ENCODE measurements at regions not wholly inside any gene's neighbourhood (a gene's known extent, or its start where the extent isn't known, plus 50 kb on each side); places are given as distances from the start of the nearest gene placed in this dataset.

DNA sequence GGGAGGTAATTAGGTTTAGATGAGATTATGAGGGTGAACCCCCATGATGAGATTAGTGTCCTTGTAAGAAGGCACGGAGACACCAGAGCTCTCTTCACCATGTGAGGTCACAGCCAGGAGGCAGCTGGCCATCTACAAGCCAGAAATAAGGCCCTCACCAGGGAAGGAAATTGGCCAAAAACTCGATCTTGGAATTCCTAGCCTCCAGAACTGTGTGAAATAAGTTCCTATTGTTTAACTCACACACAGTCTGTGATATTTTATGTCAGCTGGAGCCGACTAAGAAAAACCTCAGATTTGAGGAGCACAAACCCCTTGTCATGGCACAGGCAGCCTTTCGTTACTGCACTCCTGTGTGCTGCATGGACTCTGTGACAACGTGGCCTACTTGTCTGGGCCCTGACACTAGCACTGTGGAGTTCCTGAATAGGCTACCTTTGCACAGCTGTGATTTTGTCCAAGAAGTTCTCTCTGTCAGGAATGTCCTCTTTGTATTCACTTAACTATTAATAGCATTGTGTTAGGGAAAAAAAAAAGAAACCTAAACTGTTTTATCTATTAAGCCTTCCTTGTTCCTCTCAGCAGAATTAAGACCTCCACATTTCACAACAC lies 319.8 kb downstream of the TDRD15 start:
- no peak for DNase-seq

DNA sequence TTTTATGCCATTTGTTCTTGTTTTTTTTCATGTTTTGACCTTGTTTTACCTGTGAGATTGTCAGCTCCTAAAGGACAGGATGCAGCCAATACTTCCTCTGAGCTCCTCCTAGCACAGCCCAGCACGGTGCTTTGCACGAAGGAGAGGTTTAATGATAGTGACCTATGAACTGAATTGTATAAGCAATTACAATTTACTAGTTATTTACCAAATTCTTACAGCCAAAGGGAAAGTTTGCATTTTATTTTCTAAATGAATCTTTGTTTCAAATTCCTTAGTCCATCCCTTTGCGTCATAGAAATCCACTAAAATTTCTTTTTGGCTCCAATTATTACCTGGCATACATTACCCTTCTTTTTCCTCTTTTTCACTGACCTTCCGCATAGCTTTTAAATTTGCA lies 326.1 kb downstream of the TDRD15 start:
- no peak for DNase-seq

DNA sequence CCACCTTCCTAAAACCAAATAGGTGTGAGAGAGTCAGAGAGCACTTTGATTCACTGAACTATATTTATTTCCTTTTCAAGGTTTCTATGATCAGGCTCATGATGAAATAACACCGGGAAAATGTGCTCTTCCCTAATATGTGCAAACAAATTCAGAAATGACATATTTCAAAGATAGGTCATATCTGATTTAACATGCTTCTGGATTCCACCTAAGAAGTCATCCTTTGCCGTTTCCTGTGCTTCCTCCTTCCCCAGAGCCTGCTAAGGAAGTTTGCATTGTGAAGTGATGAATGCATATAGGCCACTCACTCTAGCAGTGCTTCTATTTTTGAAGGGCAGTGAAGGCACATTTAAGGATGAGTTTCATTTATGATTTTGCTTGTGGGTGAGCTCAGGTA lies 327.6 kb downstream of the TDRD15 start:
- DNase-seq: no peak

DNA sequence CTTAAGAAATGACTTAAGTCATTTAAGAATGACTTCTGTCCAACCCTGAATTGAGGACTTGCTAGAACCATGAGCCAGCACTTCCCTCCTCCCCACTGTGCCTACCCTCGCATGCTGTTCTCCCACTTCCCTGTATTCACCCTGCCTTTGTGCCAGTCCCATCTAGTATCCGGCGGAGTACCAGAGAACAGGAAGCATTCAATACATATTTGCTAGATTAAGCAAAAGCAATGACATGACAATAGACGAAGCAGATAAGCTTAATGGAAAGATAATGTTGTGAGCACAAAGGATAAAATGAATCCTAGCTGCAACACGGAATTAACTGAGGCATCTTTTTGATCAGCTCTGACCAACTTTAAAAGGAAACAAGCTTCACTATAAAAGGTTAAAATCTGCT lies 328.5 kb downstream of the TDRD15 start:
- no peak for DNase-seq

DNA sequence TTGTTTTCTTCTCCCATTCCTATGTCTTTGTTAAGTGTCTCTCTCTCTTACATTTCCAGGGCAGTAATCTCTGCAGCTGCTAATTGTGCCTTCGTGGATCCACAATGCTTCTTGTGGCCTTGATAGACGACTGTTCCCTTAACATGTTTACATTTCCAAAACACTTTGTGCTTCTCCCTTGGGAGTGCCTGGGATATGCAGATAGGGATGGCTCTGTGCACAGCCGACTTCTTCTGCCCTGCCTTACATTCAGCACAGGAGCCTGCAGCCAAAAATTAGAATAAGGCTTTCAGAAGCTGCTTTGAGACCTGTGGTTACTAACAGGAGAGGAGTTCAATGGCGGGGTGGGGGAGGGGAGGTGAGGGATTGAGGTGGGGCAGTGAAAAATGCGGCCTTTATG lies 328.9 kb downstream of the TDRD15 start:
- no peak for DNase-seq

DNA sequence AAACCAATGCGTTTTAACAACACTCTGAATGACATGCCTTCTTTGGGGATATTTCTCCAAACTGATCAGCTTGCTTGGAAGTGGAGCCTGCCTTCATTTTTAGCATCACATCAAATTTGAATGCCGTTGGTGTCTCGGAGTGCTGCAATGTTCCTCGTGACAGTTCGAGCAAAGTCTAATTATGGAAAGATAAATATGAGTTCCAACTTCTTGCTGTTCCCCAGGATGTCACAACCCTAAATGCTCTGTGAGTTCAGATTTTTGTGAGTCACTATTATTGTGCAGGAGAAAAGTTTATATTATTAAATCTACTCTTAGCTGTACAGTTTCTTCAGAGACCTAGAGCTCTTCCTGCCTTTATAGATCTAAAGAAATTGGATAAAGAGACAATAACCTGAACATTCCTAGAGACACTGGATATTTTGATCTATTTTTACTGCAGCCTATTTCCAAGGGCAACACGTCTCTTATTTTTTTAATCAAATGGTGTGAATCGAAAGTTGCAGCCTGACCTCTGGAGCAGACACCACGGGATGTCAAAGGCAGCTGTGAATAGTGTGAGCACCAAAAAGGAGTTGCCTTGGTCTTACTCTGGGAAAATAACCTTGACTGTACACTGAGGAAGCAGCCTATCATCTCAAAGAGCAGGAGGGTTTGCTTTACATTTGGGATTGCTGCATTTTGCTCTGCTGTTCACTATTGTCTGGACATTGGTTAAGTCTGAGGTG lies 330.1 kb downstream of the TDRD15 start:
- no peak for DNase-seq

DNA sequence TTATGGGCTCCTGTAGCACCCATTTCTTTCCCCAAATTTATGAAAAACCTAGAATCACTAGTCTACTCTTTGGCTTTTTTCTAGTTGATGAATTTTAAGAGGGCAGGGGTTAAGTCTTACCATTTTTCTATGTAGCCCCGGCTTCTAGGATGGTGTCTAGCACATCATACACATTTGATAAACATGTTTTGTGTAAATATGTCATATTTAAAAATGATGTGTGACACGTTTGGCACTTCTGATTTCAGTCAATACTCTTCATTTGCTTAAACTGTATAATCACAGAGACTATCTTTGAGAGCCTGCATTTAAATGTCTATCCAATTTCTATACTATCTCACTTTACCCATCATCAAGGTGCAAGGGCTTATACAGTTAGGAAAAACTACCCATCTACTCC lies 331.1 kb downstream of the TDRD15 start:
- no peak for DNase-seq

DNA sequence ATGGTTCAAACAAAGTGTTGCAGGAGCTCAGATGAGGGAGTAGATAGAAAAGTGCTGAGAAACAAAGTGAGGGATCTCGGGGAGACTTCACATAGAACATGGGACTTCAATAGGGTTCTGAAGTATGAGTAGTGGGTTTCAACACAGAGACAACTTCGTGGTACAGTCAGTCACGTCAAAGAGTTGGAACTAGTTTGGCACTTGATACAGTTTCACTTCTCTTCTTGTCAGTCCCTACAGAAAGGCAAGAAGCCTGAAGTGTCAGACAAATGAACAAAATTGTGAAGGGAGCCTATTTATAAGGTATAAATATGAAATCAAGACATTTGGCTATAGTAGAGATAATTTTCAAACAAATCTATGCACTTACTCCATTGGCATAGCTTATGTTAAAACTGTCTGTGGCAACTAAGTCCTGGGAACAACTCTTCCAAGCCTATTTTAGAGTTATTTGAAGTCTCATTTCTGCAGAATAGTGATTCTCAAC lies 338.0 kb downstream of the TDRD15 start:
- no peak for DNase-seq

DNA sequence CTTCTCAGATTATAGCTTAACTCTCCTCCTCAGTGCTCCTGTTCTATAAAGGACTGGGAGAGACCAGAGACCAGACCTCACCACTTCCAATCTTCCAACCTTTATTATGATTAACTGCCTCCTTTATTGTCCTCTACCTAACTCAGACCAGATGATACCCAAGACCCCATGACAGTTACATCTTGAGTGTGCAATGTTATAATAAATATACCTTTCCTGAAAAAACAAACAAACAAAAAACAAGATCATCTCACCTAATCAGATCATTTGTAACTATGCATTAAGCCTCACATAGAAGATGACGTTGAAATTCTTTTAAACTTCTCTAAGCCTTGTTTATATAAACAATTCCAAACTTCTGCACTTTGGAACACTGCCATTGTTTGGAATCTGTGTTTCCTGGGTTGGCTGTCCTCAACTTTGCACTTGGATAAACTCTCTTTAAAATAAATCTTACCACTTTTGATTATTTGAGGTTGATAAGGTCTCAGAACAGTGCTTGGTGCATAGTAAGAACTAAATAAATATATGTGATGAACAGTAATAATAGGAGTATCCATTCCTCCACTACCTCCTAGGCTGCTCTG lies 342.7 kb downstream of the TDRD15 start:
- no peak for DNase-seq

DNA sequence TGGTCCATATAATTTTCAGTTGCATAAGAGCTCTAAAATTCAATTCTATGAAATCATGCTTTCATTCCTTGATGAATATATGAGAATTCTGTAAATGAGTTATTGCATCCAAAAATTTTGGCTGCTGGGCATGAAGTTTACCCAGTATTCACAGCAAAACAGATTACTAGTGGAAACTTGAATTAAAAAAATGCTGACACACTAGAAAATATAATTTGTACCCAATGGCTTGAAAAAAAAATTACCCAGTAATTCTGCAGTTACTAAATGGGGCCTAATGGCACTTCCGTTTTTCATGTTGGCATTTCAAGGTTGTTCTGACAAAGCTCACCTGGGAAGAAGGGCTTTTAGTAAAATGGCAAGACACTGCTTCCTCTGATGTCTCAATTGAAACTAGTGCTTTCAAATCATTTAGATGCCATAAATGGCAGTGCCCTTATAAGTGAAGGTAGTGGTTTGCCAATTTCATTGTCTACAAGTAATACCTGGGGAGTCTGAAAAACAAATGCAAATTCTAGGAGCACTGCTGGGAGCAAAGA lies 343.6 kb downstream of the TDRD15 start:
- DNase-seq: no peak

DNA sequence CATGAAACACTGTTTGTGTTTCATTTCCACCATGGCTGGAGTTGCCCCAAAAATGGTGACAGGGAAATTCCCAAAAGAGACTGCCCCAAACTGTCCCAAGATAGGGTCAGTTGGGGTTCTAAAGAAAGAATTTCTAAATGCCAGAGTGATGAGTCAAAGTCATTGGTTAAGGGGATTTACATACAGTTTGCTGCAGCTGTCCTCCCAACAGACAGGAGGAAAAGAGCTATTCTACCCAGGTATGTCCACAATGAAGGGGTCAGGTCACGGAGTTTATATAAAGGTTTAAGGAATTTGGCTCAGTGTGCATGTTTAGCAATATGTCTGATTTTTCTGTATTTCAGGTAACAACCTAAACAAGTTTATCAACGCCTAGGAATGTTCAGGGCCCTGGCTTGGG lies 344.1 kb downstream of the TDRD15 start:
- no peak for DNase-seq

DNA sequence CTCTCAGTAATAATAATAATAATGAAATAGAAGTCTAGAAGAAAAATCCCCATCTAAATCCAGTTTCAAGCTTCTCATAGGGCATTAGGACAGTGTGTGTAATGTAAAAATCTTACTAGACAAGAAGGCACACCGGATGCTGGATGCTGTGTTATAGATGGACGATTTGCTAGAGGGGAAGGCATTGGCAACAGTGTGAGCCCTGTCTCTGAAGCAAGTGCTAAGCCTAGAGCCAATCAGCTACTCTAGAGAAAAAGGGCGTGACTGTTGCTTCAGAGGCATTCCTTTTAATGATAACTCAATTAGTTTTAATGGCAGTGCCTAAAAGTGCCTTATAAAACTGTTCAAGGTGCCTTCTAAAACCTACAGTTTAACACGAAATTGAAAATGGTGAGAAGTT lies 344.9 kb downstream of the TDRD15 start:
- no peak for DNase-seq

DNA sequence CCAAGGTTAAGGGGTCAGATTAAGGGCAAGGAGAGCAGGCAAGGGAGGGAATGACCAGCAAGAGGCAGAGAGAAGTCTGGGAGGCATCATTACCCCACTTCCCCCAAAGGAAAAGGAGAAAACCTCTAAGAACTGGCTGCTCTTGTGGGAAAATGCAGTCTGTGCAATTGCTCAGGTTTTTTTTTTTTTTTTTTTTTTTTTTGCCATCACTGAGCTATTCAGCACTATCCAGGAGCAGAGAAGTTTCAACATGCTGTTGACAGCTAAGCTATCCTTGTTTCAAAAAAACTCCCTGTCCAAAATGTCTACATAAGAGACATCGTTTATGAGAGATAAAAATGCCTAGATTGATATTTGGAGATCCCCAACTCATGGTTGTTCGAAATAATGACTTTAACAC lies 345.4 kb downstream of the TDRD15 start:
- DNase-seq: no peak

DNA sequence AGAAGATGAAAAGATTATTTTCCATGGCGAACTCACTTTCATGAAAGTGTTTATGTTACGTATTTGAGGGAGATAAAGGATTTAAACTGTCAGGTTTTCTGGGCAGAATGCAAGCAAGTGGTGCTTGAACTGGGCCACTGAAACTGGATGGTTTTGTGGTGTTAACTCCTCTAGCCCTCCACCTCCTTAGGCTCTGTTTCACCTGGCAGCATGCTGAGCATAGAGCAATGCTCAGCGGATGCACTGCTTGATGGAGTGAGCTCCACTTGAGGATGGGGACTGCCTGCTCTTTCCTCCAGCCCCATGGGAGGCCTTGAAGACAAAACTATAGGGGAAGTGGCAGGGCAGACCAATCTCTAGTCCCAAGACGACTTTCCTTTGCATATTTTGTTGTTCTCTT lies 345.8 kb downstream of the TDRD15 start:
- no peak for DNase-seq

DNA sequence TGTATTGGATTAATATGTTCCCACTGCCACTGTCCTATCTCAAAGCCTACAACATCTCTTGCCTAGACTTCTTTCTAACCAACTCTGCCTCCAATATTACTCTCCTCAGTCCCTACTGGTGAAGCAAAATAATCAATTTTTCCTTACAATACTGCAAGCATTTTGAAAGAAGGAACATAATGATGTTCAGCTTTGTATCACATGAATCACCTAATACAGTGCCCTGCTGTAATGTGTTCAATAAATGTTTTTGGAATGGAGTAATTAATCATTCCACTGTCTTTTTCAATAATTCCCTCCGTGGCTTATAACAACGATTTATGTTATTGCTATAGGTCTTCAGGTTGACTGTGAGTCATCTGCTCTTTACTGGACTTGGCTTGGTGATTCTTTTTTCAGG lies 356.4 kb downstream of the TDRD15 start:
- no peak for DNase-seq

DNA sequence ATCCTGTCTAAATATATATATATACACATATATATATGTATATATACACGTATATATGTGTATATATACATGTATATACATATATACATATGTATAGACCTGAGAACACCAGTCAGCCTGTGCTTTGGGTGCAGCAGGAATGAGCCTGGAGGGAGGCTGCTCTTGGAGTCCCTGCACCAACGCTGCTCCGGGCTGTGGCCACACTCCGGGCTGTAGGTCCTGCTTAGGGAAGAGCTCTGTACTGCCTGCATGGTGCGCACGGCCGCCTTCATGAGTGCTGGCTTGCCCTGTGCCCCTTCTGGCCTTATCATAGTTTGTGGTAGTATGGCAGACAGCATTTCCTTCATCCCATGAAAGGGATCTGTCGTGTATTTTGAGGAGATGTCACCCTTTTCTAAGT lies 360.9 kb downstream of the TDRD15 start:
- DNase-seq: no peak

DNA sequence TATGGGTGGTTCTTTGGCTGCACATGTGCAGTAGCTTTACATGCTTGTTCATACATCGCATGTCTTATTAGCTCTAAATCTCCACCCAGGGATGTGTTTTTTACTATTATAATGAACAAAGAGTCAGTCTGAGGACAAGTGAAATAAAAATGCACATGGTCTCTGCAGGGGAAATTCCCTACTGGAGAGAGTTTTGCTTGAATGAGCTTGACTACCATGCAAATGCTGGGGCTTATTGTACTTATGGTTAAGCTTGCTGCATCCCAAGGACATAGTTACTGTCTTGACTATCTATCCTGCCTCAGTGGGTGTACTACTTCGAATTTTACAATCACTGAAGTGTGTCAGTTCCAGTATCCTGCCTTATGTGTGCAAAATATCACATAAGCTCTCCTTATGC lies 362.7 kb downstream of the TDRD15 start:
- no peak for DNase-seq

DNA sequence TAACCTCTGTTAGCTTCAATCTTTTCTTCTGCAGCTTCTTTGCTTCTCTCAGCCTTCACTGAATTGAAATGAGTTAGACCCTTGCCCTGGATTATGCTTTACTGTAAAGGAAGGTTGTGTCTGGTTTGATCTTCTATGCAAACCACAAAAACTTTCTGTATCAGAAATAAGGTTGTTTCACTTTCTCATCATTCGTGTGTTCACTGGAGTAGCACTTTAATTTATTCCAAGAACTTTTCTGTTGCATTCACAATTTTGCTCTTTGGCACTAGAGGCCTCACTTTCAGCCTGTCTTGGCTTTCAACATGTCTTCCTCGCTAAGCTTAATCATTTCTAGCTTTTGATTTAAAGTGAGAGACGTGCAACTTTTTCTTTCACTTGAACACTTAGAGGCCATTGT lies 365.3 kb downstream of the TDRD15 start:
- DNase-seq: no peak

DNA sequence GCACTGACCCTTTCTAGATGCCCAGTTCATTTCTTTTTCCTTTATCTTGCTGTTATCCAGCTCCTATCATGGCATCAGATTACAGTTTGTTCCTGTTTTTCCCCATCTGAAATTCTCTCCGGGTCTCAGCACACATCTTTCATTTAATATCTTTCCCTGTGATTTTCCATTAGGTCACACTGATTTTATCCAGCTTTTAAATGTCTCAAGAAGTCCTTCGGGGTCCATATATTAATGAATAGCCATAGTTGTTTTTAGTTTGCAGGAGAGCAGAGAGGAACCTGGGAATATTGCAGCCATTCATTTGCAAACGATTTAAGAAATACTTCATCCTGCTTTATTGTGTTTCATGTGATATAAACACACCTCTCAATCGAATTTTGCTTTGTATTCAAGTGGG lies 374.2 kb downstream of the TDRD15 start:
- no peak for DNase-seq

DNA sequence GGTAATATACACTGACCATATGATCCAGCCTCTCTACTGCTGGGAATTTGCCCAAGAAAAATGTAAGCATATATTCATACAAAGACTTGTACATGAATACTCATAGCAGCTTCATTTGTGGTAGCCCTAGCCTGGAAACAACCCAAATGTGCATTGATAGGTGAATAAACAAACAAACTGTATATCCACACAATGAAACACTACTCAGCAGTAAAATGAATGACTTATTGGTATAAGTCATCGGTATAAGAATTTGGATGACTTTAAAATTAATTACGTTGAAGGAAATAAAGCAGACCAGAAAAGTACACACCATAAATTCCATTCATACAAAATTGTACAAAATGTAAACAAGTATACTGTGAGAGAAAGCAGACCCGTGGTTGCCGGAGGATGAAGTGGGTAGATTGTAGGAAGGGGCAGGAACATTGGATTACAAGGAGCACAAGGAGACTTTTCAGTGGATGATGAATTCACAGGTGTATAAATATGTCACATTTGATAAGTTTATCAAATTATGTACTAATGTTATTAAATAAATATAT lies 376.7 kb downstream of the TDRD15 start:
- DNase-seq: no peak

DNA sequence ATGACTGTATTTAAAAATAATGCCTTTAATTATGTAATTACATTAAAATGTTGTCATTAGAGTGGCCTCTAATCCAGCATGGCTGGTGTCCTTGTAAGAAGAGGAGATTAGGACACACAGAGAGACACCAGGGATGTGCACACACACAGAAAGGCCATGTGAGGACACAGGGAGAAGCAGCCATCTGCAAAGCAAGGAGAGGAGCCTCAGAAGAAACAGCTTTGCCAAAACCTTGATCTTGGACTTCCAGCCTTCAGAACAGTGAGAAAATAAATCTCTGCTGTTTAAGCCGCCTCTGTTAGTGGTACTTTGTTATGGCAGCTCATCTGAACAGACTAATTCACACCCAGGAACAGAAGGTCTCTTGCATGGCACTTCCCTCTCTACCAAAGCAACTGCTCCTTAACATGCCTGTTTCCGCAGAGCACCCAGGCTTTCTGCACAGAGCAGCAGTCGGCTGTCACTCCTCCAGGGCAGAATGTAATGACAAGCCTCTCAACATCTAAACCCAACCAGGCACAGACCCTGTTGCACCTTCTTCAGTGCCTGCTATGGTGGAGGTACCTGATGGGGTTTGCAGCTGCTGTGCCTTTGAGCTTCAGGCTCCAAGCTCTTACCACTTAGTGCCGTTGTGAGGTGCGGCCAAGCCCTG lies 377.7 kb downstream of the TDRD15 start:
- no peak for DNase-seq

DNA sequence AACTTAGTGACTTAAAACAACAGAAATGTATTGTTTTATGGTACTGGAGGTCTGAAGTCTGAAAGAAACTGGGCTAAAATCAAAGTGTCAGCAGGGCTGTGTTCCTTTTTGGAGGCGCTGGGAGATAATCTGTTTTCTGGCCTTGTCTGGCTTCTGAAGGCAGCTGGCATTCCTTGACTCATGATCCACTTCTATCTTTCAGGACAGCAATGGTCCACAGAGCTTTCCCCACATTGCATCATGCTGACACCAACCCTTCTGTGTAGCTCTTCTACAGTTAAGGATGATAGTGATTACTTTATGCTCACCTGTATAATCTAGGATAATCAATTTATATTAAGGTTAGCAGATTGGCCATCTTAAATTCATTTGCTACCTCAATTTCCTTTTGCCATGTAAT lies 392.1 kb downstream of the TDRD15 start:
- no peak for DNase-seq

DNA sequence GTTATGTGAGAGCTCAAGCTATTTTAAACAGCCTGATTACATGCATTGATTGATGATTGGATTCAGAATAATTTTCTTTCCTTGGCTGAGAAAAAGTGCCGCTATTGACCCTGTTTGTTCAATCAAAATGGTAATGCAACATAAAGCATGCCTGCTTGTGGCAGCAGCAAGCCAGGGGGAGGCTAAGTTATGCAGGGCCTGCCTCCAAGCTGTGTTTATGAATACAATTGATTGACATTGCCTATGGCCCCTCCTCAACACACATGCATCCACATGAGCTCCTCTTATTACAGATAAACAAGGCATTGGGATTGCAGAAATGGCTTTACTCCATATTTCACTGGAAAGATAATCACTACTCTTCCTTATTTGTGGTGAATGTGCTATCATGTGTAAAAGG lies 395.6 kb downstream of the TDRD15 start:
- no peak for DNase-seq
